Hepatic stellate cell (primary cell): ENCODE measurements at regions not wholly inside any gene's neighbourhood (a gene's known extent, or its start where the extent isn't known, plus 50 kb on each side); places are given as distances from the start of the nearest gene placed in this dataset.
"Not testable (repeated sequence)": the region's sequence is repeated elsewhere in the genome, so short reads cannot be mapped to it uniquely, and the experiment has no call there.

Source experiments
- DNase-seq: peaks from one replicate; pipeline ENCODE4 v3.0.0; 2011; ENCODE audit warnings: low spot score

DNA sequence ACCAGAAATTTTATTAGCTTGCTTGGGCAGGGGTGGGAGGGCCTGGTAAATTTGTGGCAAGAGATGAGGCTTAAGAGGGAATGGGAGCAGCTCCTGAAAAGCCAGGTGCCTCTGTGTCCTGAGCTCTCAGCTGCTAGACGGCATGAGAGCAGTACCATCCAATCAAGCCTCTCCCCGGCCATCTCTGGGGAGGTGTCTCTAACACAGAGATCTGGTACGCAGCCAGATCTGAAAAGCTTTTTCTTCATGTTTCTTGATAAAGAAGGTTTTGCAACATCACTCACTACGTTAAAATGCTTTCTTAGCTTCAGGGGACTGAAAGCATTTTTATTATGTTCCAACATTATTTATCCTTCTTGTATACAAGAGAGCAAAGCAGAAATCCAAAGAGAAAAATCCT, 488.2 kb downstream of the RBFOX1 start:
- DNase-seq: no peak

GRCh38 chr16:7805686-7806396, 473.2 kb downstream of the RBFOX1 start:
- DNase-seq: no peak

GRCh38 chr16:7804635-7805195, 472.1 kb downstream of the RBFOX1 start:
- no peak for DNase-seq

- DNase-seq: no peak
Observed at GRCh38 chr16:7792346-7792745, 459.7 kb downstream of the RBFOX1 start.

DNA sequence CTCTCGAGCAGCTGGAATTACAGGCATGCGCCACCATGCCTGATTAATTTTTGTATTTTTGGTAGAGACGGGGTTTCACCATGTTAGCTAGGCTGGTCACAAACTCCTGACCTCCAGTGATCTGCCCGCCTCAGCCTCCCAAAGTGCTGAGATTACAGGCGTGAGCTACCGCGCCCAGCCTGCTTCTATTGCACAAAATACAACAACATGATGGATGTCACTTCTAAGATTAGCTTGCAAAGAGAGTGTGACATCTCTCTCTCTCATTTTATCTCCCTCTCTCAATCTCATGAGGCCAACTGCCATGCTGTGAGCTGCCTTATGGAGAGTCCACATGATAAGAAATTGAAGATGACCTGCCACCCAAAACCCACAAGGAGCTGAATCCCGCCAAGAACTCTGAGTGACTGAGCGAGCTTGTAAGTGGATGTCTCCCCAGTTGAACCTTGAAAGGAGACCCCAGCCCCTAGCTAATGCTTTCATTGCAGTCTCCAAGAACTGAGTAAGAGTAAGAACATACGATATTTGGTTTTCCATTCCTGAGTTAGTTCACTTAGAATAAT, 458.5 kb downstream of the RBFOX1 start:
- DNase-seq: no peak

GRCh38 chr16:7775072-7775488, 442.4 kb downstream of the RBFOX1 start:
- DNase-seq: no peak

DNA sequence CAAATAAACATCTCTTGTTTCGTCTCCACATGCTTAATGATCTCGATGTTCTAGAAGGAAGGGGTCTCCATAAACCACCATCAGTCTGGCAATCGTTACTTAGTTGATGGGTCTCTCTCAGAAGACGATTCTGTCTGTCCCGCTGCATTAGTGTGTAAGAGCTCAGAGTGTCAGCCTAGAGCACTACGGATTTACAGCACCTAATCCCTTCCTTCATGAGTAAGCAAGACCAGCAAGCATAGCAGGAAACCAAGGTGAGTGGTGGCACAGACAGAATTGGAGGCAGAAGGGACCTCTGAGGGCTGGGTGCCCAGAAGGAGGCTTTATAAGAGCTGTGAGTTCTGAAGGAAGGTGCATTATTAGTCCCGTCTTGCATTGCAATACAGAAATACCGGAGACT, 440.1 kb downstream of the RBFOX1 start:
- no peak for DNase-seq

- DNase-seq: not testable (repeated sequence)
Observed at GRCh38 chr16:7769091-7769490, 436.4 kb downstream of the RBFOX1 start.

DNA sequence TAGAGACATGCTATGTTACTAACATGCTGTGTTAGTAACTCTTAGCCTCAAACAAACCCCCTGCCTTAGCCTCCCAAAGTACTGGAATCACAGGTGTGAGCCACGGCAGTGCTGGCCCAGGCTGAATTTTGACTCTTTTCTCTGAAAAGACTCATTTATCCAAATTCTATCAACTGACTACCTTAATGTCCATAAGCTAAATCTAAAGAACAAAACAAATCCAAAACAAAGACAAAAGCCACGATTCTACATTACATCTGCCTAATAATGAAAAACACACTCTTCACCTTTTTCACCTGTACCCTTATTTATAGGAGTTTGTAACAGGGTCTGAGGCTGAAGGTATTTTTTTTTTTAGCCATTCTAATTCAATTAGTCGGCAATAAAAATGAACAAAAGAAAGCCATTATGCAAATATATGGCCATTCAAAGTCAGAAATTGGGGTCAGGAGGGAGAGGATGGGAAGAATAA, 432.5 kb downstream of the RBFOX1 start:
- DNase-seq: no peak

GRCh38 chr16:7763111-7763510, 430.5 kb downstream of the RBFOX1 start:
- DNase-seq: no peak
